GM12878 (cell line): ENCODE measurements at regions not wholly inside any gene's neighbourhood (a gene's known extent, or its start where the extent isn't known, plus 50 kb on each side); places are given as distances from the start of the nearest gene placed in this dataset.
A peak's percentile ranks its signal among the peaks of the same experiment; 100 is the strongest.

Experiments
- ATAC-seq: fragments of 200-7000 bp; cut with Tn5 transposase; 3 replicates; pipeline ENCODE4 v1.9.1; 2020; ENCODE audit warnings: mild to moderate bottlenecking, moderate library complexity
- BruUV-seq: library from RNA; stranded (reverse); fragments of 400-500 nt; replicated peaks from 2 replicates; lab custom pipeline; 2021; lab: Mats Ljungman, UMichigan
- CTCF ChIA-PET: fragments of 300-600 bp; sonication (Branson Sonifier 250); formaldehyde crosslinking; extraction: SDS; loops from one replicate; lab custom pipeline; 2021; ENCODE audit warnings: inconsistent platforms; lab: Yijun Ruan, JAX
- POLR2A ChIA-PET: fragments of 350-600 bp; formaldehyde crosslinking; extraction: SDS; loops from one replicate; lab custom pipeline; 2021; ENCODE audit warnings: inconsistent platforms; lab: Charles Lee
- RAD21 ChIA-PET: fragments of 300-600 bp; sonication (Branson Sonifier 250); formaldehyde crosslinking; loops from one replicate; lab custom pipeline; 2023; ENCODE audit warnings: antibody characterized with exemption; ENCODE audit not compliant: unreplicated experiment; lab: Charles Lee
- SMC1A ChIA-PET: fragments of 300-600 bp; sonication (Branson Sonifier 250); formaldehyde crosslinking; loops from one replicate; lab custom pipeline; 2023; ENCODE audit not compliant: unreplicated experiment, uncharacterized antibody; lab: Charles Lee
- DNase-seq: peaks from one replicate; pipeline ENCODE4 v3.0.0-alpha.2; 2011; ENCODE audit warnings: low read depth, low spot score
- FAIRE-seq: peaks from 3 replicates; lab custom pipeline; 2011; peaks lifted over from hg19 to GRCh38; lab: Jason Lieb, UNC
- H2AFZ ChIP-seq: 2 replicates; pipeline ENCODE4 v1.6.0; 2011; ENCODE audit warnings: low read depth, low read length, control low read depth; ENCODE audit not compliant: control insufficient read depth
- H3K27ac ChIP-seq: 2 replicates; pipeline ENCODE4 v1.5.1; 2011; ENCODE audit warnings: control low read depth; ENCODE audit not compliant: control insufficient read depth, insufficient read depth
- H3K27me3 ChIP-seq, 2 experiments: replicated peaks in 1 of 2; 2 replicates each; pipeline versions ENCODE4 v1.6.0 to v1.6.1; 2011; ENCODE audit warnings: low read length in 1 of 2; ENCODE audit not compliant: control insufficient read depth in 2 of 2, insufficient read depth in 2 of 2
- H3K36me3 ChIP-seq, 2 experiments: 2 replicates each; pipeline ENCODE4 v1.5.1; 2011; ENCODE audit warnings: low read length in 1 of 2; ENCODE audit not compliant: control insufficient read depth in 2 of 2, insufficient read depth in 2 of 2
- H3K4me1 ChIP-seq: 2 replicates; pipeline ENCODE4 v1.6.1; 2011; ENCODE audit warnings: mild to moderate bottlenecking, low read length, moderate library complexity, mixed read lengths; ENCODE audit not compliant: control insufficient read depth, insufficient read depth
- H3K4me2 ChIP-seq: 2 replicates; pipeline ENCODE4 v1.6.0; 2011; ENCODE audit warnings: control low read depth; ENCODE audit not compliant: control insufficient read depth, insufficient read depth
- H3K4me3 ChIP-seq: fragments of 200-600 bp; sonication (generic); 2 replicates; pipeline ENCODE4 v1.5.1; 2016
- H3K79me2 ChIP-seq: 2 replicates; pipeline ENCODE4 v1.6.0; 2011; ENCODE audit warnings: low read length; ENCODE audit not compliant: control insufficient read depth, insufficient read depth
- H3K9ac ChIP-seq: 2 replicates; pipeline ENCODE4 v1.8.0; 2011; ENCODE audit warnings: low read length, control low read depth, mixed read lengths; ENCODE audit not compliant: control insufficient read depth, insufficient read depth
- H3K9me3 ChIP-seq: replicated peaks from 3 replicates; pipeline ENCODE4 v1.5.1; 2011; ENCODE audit warnings: mild to moderate bottlenecking, low read length; ENCODE audit not compliant: control insufficient read depth, insufficient read depth
- H4K20me1 ChIP-seq: 2 replicates; pipeline ENCODE4 v1.6.0; 2011; ENCODE audit not compliant: control insufficient read depth, insufficient read depth
- BMI1 ChIP-seq: fragments of 450-650 bp; IDR thresholded peaks from 2 replicates; pipeline ENCODE4 v1.6.1; 2016; ENCODE audit warnings: mild to moderate bottlenecking, moderate library complexity, borderline replicate concordance
- DPF2 ChIP-seq: fragments of 450-650 bp; IDR thresholded peaks from 2 replicates; pipeline ENCODE4 v1.6.1; 2017; ENCODE audit warnings: mild to moderate bottlenecking
- HSF1 ChIP-seq: fragments of 150-350 bp; IDR thresholded peaks from 2 replicates; pipeline ENCODE4 v1.6.1; 2014; ENCODE audit warnings: mild to moderate bottlenecking, low read depth, low read length
- IRF5 ChIP-seq: fragments of 450-650 bp; IDR thresholded peaks from 2 replicates; pipeline ENCODE4 v1.6.1; 2017; ENCODE audit warnings: borderline replicate concordance
- MEF2A ChIP-seq: IDR thresholded peaks from 2 replicates; pipeline ENCODE4 v1.6.1; 2011; ENCODE audit warnings: low read depth, mild to moderate bottlenecking, low read length, moderate library complexity; ENCODE audit not compliant: insufficient read depth
- NFYB ChIP-seq: IDR thresholded peaks from 2 replicates; pipeline ENCODE4 v1.6.1; 2011; ENCODE audit warnings: low read depth, mild to moderate bottlenecking, low read length, improper control_type of control experiment, moderate library complexity; ENCODE audit not compliant: insufficient read depth
- SP1 ChIP-seq: IDR thresholded peaks from one replicate; pipeline ENCODE4 v1.6.1; 2011; ENCODE audit warnings: low read depth, low read length
- STAT1 ChIP-seq: fragments of 450-650 bp; conservative IDR thresholded peaks from 2 replicates; pipeline ENCODE4 v1.6.1; 2014; ENCODE audit warnings: antibody characterized with exemption, mild to moderate bottlenecking
- ZNF274 ChIP-seq: IDR thresholded peaks from one replicate; pipeline ENCODE4 v1.8.0; 2011; ENCODE audit not compliant: insufficient read length, insufficient read depth
- ZNF592 ChIP-seq: fragments of 450-650 bp; IDR thresholded peaks from 2 replicates; pipeline ENCODE4 v1.6.1; 2017; ENCODE audit warnings: mild to moderate bottlenecking, moderate library complexity
- WGBS: methylation state at CpG from one replicate; pipeline ENCODE4 v1.1.6; 2016; ENCODE audit warnings: low lambda C conversion rate; ENCODE audit not compliant: insufficient replicate concordance, insufficient coverage; ENCODE audit errors: missing lambda C conversion rate; 5-methylcytosine and 5-hydroxymethylcytosine counted together
- in situ Hi-C: fragments of 300-500 bp; cut with MboI; formaldehyde crosslinking; loops from 9 replicates; pipeline ENCODE4 v1.14.3; 2018; ENCODE audit warnings: mixed read lengths
- intact Hi-C: fragments of 100-400 bp; cut with micrococcal nuclease; formaldehyde crosslinking; loops from one replicate; pipeline ENCODE4 v1.14.2; 2022; ENCODE audit not compliant: unreplicated experiment

GRCh38 chr1:76021846-76022245 is 52.7 kb upstream of the ST6GALNAC3 start (continued):
- no peak for TF ChIP-seq HSF1
- TF ChIP-seq BMI1 = no peak
- TF ChIP-seq IRF5 = no peak
- no peak for TF ChIP-seq STAT1

GRCh38 chr1:76023669-76024435 is 50.7 kb upstream of the ST6GALNAC3 start:
- RAD21 ChIA-PET = no interaction called here
- BruUV-seq = no TSS peak
- peak; percentile 34; the same call in 2 of the 3 replicates for ATAC-seq
- Histone ChIP-seq H3K9me3 (no peaks in the 10 kb centered on the region), H3K27me3 (no peaks in the 10 kb centered on the region; a peak in 2 of 4 replicates), H3K4me2 (no peak overlapping the region), H3K4me3 (no peak overlapping the region), H3K79me2 (no peaks in the 10 kb centered on the region), H3K4me1 (no peaks in the 10 kb centered on the region), H2AFZ (no peak overlapping the region), H3K9ac (no peak overlapping the region), H3K36me3 (no peaks in the 10 kb centered on the region), H3K27ac (no peak overlapping the region), H4K20me1 (no peaks in the 10 kb centered on the region)
- WGBS = 45% methylated on average over 1 of the region's 1 CpG
- in situ Hi-C loops = no loop called here
- no peak for DNase-seq
- SMC1A ChIA-PET = interaction anchor here (1.5 to 1.7 kb wide), 2 partner anchors 17 to 46 kb away, joined by 3 to 5 read pairs; no protein-coding TSS in a partner anchor
- intact Hi-C loops = no loop called here
- POLR2A ChIA-PET = no interaction called here
- FAIRE-seq = no peak
- CTCF ChIA-PET = interaction anchor here (0.8 to 1.1 kb wide), 2 partner anchors 15 to 115 kb away, joined by 3 to 4 read pairs; no protein-coding TSS in a partner anchor
- TF ChIP-seq NFYB = no peak
- no peak for TF ChIP-seq DPF2
- TF ChIP-seq SP1 = no peak
- TF ChIP-seq MEF2A = no peak
- no peak for TF ChIP-seq BMI1
- no peak for TF ChIP-seq ZNF592
- TF ChIP-seq ZNF274 = no peak
